GM23248 (cell line): ENCODE measurements at regions not wholly inside any gene's neighbourhood (a gene's known extent, or its start where the extent isn't known, plus 50 kb on each side); places are given as distances from the start of the nearest gene placed in this dataset.
"Not testable (repeated sequence)": the region's sequence is repeated elsewhere in the genome, so short reads cannot be mapped to it uniquely, and the experiment has no call there.

Source experiments
- EZH2 ChIP-seq: fragments of 200-600 bp; sonication (generic); IDR thresholded peaks from 2 replicates; pipeline ENCODE4 v1.6.1; 2018; ENCODE audit warnings: antibody characterized with exemption, mild to moderate bottlenecking; ENCODE audit not compliant: insufficient read depth, poor library complexity, severe bottlenecking
- EZH2phosphoT487 ChIP-seq: fragments of 200-600 bp; sonication (generic); IDR thresholded peaks from 2 replicates; pipeline ENCODE4 v1.6.1; 2018; ENCODE audit warnings: antibody characterized with exemption, moderate library complexity, mild to moderate bottlenecking, low read depth; ENCODE audit not compliant: insufficient read depth

DNA sequence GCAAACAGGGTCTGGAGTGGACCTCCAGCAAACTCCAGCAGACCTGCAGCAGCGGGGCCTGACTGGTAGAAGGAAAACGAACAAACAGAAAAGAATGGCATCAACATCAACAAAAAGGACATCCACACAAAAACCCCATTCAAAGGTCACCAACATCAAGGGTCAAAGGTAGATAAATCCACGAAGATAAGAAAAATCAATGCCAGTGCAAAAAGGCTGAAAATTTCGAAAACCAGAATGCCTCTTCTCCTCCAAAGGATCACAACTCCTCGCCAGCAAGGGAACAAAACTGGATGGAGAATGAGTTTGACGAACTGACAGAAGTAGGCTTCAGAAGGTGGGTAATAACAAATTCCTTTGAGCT is 187.6 kb upstream of the EDNRA start:
- TF ChIP-seq EZH2, EZH2phosphoT487: not testable (repeated sequence)
